IPS-18c (cell line): ENCODE measurements at regions not wholly inside any gene's neighbourhood (a gene's known extent, or its start where the extent isn't known, plus 50 kb on each side); places are given as distances from the start of the nearest gene placed in this dataset.

Experiments
- H3K4me3 ChIP-seq: 2 replicates; pipeline ENCODE4 v1.7.0; 2013; ENCODE audit warnings: low read depth, mild to moderate bottlenecking, low read length, moderate library complexity; ENCODE audit not compliant: insufficient read depth
- H3K9me3 ChIP-seq: one replicate; pipeline ENCODE4 v1.6.1; 2013; ENCODE audit warnings: mild to moderate bottlenecking, low read length, moderate library complexity; ENCODE audit not compliant: control insufficient read depth, insufficient read depth

GRCh38 chr6:37559050-37559449, 59.4 kb upstream of the CCDC167 start:
- H3K9me3 ChIP-seq = no peaks in the 10 kb centered on the region
- no peak overlapping the region for H3K4me3 ChIP-seq

GRCh38 chr6:37558646-37559045, 59.0 kb upstream of the CCDC167 start:
- no peak overlapping the region for H3K4me3 ChIP-seq
- no peaks in the 10 kb centered on the region for H3K9me3 ChIP-seq

- H3K9me3 ChIP-seq = no peaks in the 10 kb centered on the region
- no peak overlapping the region for H3K4me3 ChIP-seq
Measured at GRCh38 chr6:37558168-37558567, 58.5 kb upstream of the CCDC167 start.

- no peak overlapping the region for H3K4me3 ChIP-seq
- no peaks in the 10 kb centered on the region for H3K9me3 ChIP-seq
Measured at GRCh38 chr6:37557645-37558114, 58.0 kb upstream of the CCDC167 start.

GRCh38 chr6:37556881-37557644, 57.4 kb upstream of the CCDC167 start:
- no peaks in the 10 kb centered on the region for H3K9me3 ChIP-seq
- no peak overlapping the region for H3K4me3 ChIP-seq

- Histone ChIP-seq H3K4me3 (no peak overlapping the region), H3K9me3 (no peaks in the 10 kb centered on the region)
Measured at GRCh38 chr6:37555040-37555781, 55.5 kb upstream of the CCDC167 start.

- no peaks in the 10 kb centered on the region for H3K9me3 ChIP-seq
- H3K4me3 ChIP-seq = no peak overlapping the region
Measured at GRCh38 chr6:37554480-37554819, 54.8 kb upstream of the CCDC167 start.

- no peaks in the 10 kb centered on the region for H3K9me3 ChIP-seq
- H3K4me3 ChIP-seq = no peak overlapping the region
Measured at GRCh38 chr6:37552267-37552666, 52.6 kb upstream of the CCDC167 start.

- Histone ChIP-seq H3K9me3 (no peaks in the 10 kb centered on the region), H3K4me3 (no peak overlapping the region)
Measured at GRCh38 chr6:37551867-37552266, 52.2 kb upstream of the CCDC167 start.

- Histone ChIP-seq H3K9me3 (no peaks in the 10 kb centered on the region), H3K4me3 (no peak overlapping the region)
Measured at GRCh38 chr6:37551446-37551845, 51.8 kb upstream of the CCDC167 start.

GRCh38 chr6:37551002-37551401, 51.3 kb upstream of the CCDC167 start:
- H3K4me3 ChIP-seq = no peak overlapping the region
- H3K9me3 ChIP-seq = no peaks in the 10 kb centered on the region

- Histone ChIP-seq H3K4me3 (no peak overlapping the region), H3K9me3 (no peaks in the 10 kb centered on the region)
Measured at GRCh38 chr6:37550191-37550831, 50.6 kb upstream of the CCDC167 start.

GRCh38 chr6:37549558-37549957, 49.9 kb upstream of the CCDC167 start:
- Histone ChIP-seq H3K9me3 (no peaks in the 10 kb centered on the region), H3K4me3 (no peak overlapping the region)
